Superior temporal gyrus (tissue), 1 donor: ENCODE measurements at regions not wholly inside any gene's neighbourhood (a gene's known extent, or its start where the extent isn't known, plus 50 kb on each side); places are given as distances from the start of the nearest gene placed in this dataset.
"Not testable (repeated sequence)": the region's sequence is repeated elsewhere in the genome, so short reads cannot be mapped to it uniquely, and the experiment has no call there.

ENCODE experiments used
- DNase-seq: peaks from one replicate; pipeline ENCODE4 v3.0.0-alpha.2; 2016; ENCODE audit errors: extremely low spot score

DNA sequence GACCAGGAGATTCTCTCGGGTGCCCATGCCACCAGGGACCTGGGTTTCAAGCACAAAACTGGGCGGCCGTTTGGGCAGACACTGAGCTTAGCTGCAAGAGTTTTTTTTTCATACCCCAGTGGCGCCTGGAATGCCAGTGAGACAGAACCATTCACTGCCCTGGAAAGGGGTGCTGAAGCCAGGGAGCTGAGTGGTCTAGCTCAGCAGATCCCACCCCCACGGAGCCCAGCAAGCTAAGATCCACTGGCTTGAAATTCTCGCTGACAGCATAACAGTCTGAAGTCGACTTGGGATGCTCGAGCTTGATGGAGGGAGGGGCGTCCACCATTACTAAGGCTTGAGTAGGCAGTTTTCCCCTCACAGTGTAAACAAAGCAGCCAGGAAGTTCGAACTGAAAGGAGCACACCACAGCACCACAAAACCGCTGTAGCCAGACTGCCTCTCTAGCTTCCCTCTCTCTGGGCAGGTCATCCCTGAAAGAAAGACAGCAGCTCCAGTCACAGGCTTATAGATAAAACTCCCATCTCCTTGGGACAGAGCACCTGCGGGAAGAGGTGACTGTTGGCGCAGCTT lies 157.7 kb downstream of the GIPC2 start:
- DNase-seq, result not testable (repeated sequence)

GRCh38 chr1:78210175-78210574 lies 164.4 kb downstream of the GIPC2 start:
- no peak for DNase-seq

- no peak for DNase-seq
Measured at GRCh38 chr1:78211483-78212092, 165.8 kb downstream of the GIPC2 start.

GRCh38 chr1:78214334-78214733 lies 168.6 kb downstream of the GIPC2 start:
- no peak for DNase-seq

GRCh38 chr1:78222225-78222959 lies 176.6 kb downstream of the GIPC2 start:
- no peak for DNase-seq

GRCh38 chr1:78222960-78223358 lies 177.2 kb downstream of the GIPC2 start:
- DNase-seq, result no peak

DNA sequence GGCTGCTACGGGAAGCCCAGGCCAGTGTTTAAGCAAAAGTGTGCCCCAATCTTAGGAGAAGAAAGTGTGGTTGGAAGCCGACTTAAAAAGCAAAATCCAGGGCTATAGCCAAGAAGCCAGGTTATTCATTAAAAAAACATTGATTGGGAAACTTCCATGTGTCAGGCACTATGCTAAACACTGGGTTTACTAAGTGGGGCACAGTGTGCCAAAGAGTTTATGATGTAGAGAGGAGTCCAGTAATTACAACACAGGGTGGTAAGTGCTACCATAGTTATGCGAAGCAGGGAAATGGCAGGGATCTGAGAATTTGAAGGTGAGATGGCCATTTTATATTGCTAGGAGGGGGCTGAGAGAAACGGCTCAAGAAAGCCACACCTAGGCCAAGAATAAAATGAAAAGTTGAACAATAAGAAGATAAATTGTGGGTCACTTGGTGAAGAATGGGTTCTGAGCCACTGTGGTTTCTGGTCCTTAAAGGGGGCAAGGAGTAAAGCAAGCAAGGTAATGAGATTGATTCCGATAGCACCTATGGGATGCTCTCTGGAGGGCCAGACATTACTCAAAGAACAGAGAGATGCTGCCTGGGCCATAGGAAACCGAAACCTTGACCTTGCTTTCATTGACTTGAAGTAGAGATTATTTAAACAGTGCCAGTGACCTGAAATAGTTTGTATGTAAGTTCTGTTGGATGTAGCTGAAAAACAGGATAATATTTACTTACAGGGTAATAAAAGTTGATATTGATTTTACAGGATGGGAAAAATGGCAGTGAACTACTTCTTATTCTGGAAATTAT lies 177.8 kb downstream of the GIPC2 start:
- DNase-seq, result no peak

DNA sequence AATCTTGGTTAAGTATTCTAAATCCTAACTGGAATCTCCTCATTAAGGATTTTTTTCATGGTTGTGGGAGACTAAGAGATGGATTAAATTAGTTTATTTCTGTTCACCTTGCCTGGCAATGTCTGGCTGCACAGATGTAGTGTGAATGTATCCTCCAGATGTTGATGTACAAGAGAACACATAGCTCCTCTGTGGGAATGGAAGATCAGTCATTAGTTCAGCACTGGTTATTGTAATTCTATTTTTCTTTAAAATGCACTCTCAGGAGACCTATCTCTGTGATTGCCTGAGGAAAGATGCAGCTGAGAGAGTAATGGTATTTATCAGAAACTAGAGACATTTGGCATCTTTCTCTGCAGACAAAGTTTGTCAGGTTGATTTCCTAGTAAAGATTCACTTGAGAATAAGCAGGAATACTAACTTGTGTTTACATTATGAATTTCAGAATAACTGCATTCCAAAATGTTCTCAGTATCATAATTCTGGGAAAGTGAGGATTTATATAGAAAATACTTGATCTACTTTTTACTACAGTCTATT lies 178.6 kb downstream of the GIPC2 start:
- no peak for DNase-seq

DNA sequence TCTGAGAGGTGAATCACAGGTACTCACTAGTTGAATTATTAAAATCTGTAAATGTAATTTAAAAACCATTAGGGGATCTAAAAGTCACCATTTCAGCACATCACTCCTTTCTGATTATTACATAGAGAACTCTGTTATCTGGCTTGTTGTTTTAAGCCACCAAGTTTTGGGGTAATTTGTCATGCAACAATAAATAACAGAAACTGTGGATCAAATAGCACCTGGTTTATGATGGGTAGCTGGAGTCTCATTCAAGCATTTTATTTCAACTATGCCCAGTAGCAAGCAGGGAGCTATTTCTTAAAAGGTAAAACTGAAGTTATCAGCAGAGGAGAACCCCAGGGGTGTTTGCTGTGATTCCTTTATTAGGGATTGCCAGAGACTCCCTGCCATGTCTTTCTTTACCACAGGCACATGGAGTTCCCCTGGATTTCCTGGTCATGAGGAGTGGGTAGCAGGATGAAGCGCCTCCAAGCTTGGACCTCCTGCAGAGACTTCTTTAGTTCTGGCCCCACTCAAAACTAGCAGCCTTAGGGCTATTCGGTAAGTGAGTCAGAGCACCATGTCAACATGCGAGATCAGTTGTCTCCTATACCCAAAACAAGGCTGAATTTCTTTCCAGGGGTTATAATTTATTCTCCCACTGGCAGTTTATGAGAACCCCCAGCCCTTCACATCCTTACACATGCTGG lies 179.2 kb downstream of the GIPC2 start:
- DNase-seq, result no peak

GRCh38 chr1:78226784-78227183 lies 181.0 kb downstream of the GIPC2 start:
- DNase-seq, result no peak

GRCh38 chr1:78227705-78228635 lies 182.2 kb downstream of the GIPC2 start:
- no peak for DNase-seq

GRCh38 chr1:78229344-78229743 lies 183.6 kb downstream of the GIPC2 start:
- DNase-seq, result no peak

- DNase-seq, result no peak
Measured at GRCh38 chr1:78231477-78231876, 185.7 kb downstream of the GIPC2 start.

GRCh38 chr1:78231894-78232293 lies 186.1 kb downstream of the GIPC2 start:
- DNase-seq, result no peak

- DNase-seq, result no peak
Measured at GRCh38 chr1:78232630-78233029, 186.9 kb downstream of the GIPC2 start.

- DNase-seq, result no peak
Measured at GRCh38 chr1:78234496-78234895, 188.7 kb downstream of the GIPC2 start.

DNA sequence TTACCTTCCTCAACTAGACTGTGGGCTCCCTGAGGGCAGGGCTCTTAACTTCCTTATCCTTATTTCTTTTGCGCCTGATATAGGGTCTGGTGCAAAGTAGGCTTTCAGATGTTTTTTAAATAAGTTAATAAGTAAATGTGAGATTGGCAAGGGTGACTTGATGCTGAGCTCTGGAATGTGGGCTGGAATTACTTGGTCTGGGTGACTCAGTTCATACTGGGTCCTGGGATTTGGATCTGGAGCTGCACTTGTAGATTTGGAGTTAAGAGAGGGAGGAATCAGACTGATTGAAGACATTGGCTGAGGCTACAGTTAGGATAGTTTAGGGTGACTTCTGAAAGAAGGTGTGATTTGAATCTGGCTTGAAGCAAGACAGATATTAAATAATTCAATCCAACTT lies 190.9 kb downstream of the GIPC2 start:
- no peak for DNase-seq

GRCh38 chr1:78237364-78237916 lies 191.7 kb downstream of the GIPC2 start:
- DNase-seq, result no peak

- no peak for DNase-seq
Measured at GRCh38 chr1:78240191-78240590, 194.4 kb downstream of the GIPC2 start.

- DNase-seq, result no peak
Measured at GRCh38 chr1:78240755-78241154, 195.0 kb downstream of the GIPC2 start.
